ENCODE measurements at regions not wholly inside any gene's neighbourhood (a gene's known extent, or its start where the extent isn't known, plus 50 kb on each side); places are given as distances from the start of the nearest gene placed in this dataset.

DNA sequence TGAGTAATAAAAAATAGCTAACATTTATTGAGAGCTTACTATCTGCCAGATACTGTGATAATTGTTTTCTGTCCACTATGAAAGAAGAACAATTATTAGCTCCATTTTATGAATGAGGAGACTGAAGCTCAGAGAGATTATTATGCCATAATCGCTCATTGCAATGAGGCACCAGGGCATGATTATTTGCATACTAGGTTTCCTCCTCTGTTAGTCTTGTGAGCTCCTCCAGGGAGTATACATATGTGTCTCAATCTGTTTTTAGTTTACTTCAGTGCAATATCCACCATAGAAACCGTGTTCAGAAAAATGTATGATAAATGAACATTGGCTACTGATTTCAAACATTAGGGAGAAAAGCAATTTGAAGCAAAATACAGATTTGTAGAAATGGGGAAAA lies 139.4 kb upstream of the OTUD4 start:
- H3K4me3 ChIP-seq (replicated peaks; ENCODE audit: low read depth, low read length): no peak overlapping the region
- TF ChIP-seq, protein P1, sequence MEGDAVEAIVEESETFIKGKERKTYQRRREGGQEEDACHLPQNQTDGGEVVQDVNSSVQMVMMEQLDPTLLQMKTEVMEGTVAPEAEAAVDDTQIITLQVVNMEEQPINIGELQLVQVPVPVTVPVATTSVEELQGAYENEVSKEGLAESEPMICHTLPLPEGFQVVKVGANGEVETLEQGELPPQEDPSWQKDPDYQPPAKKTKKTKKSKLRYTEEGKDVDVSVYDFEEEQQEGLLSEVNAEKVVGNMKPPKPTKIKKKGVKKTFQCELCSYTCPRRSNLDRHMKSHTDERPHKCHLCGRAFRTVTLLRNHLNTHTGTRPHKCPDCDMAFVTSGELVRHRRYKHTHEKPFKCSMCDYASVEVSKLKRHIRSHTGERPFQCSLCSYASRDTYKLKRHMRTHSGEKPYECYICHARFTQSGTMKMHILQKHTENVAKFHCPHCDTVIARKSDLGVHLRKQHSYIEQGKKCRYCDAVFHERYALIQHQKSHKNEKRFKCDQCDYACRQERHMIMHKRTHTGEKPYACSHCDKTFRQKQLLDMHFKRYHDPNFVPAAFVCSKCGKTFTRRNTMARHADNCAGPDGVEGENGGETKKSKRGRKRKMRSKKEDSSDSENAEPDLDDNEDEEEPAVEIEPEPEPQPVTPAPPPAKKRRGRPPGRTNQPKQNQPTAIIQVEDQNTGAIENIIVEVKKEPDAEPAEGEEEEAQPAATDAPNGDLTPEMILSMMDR (IDR thresholded peaks at IDR 0.05; ENCODE audit: low read length, missing control alignments): no peak
- no peak for DNase-seq (ENCODE audit: low read depth)

DNA sequence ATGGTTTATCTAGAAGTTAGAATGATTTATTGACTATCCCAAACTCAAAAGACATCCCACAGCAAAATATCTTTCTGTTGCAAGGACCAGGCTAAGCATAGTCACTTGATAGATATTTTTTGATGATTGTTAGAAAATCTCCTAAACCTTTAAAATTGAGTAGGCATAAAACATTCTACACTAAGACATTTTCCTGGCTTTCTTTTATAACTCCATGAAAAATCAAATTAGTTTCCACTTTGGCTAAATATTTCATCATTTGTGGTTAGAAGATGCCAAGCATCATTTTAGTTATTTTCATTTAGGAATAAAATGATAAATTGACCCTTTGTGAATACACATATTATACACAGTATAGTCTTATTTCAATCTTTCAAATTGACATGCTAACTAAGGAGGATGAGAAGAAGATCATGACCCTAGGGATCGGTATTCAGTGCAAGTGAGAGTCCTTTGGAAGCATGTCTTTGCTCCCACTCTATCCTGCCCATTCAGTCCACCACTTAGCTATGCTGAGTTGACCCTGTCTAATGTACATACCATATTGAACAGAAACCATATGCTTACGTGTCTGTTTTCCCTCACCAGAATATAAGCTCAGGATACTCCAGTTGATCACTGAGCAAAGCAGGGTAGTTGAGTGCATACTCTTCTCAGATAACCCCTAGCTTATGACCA lies 136.6 kb upstream of the OTUD4 start:
- no peak overlapping the region for H3K4me3 ChIP-seq (replicated peaks; ENCODE audit: low read depth, low read length)
- no peak for DNase-seq (ENCODE audit: low read depth)
- TF ChIP-seq, protein P1 (IDR thresholded peaks at IDR 0.05; ENCODE audit: low read length, missing control alignments): no peak

DNA sequence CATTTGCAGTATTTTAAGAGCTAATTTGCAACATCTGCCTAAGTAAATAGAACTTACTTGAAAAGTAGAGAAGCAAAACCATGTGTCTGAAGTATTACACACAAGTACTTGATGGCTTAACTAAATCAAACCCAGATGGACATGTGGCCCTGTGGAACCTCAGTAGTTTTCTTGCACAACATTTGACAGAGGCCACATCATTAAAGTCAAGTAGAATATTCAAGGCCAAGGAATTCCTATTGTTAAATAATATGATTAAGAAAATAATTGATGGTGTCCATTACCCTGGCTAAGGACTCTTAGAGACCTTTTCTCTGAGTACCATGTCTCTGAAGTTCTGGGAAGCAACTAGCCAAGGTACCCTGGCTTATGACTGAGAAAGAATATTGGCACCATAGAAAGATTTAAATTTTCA lies 135.4 kb upstream of the OTUD4 start:
- no peak for DNase-seq (ENCODE audit: low read depth)
- TF ChIP-seq, protein P1 (IDR thresholded peaks at IDR 0.05; ENCODE audit: low read length, missing control alignments): no peak
- no peak overlapping the region for H3K4me3 ChIP-seq (replicated peaks; ENCODE audit: low read depth, low read length)

DNA sequence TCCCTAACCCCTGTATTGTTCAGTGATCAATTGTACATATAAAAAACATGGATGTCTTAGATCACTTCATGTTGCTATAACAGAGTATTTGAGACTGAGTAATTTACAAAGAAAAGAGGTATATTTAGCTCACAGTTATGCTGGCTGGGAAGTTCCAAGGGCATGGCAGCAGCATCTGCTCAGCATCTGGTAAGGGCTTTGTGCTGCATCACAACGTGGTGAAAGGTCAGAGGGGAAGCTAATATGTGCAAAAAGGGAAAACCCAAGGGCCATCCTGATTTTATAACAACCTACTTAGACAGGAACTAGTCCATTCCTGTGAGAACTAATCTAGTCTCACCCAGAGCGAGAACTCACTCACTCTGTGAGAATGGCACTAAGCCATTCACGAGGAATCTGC lies 128.2 kb upstream of the OTUD4 start:
- no peak for DNase-seq (ENCODE audit: low read depth)
- H3K4me3 ChIP-seq (replicated peaks; ENCODE audit: low read depth, low read length): no peak overlapping the region
- TF ChIP-seq, protein P1 (IDR thresholded peaks at IDR 0.05; ENCODE audit: low read length, missing control alignments): no peak

DNA sequence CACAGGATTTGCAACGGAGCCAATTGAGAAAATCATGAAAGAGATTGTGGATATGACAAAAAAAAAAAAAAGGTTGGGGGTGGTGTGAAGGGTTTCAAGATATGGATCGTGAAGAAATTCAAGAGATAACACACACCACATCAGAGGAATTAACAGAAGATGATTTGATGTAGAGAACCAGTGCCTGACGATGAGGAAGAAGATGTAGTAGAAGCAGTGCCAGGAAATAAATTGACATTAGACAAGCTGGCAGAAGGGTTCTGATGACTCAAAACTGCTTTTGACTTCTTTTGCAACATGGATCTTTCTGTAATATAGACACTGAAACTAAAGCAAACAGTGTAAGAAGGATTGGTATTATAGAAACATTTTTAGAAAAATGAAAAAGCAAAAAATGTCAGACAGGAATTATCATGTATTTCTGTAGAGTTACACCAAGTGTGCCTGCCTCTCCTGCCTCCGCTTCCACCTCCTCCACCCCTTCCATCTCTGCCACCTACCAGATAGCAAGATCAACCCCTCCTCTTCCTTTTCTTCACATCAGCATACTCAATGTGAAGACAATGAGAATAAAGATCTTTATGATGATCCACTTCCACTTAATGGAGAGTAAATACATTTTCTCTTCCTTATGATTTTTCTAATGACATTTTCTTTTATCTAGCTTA lies 127.5 kb upstream of the OTUD4 start:
- H3K4me3 ChIP-seq (replicated peaks; ENCODE audit: low read depth, low read length): no peak overlapping the region
- DNase-seq (ENCODE audit: low read depth): no peak
- TF ChIP-seq, protein P1 (IDR thresholded peaks at IDR 0.05; ENCODE audit: low read length, missing control alignments): no peak

DNA sequence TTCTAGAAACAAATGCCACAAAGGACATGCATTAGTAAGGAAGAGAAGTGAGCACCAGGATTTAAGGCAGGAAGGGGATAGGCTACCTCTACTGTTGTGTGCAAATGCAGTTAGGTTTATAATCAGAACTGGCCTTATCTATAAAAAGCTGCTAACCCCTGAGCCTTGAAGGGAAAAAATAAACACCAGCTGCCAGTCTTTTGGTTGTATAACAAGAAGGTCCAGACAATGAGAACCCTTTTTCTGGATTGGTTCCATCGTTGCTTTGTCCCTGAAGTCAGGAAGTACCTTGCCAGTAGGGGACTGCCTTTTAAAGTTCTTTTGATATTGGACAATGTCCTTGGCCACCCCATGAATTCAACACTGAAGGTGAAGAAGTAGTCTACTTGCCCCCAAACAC lies 126.7 kb upstream of the OTUD4 start:
- no peak overlapping the region for H3K4me3 ChIP-seq (replicated peaks; ENCODE audit: low read depth, low read length)
- DNase-seq (ENCODE audit: low read depth): no peak
- TF ChIP-seq, protein P1 (IDR thresholded peaks at IDR 0.05; ENCODE audit: low read length, missing control alignments): no peak

DNA sequence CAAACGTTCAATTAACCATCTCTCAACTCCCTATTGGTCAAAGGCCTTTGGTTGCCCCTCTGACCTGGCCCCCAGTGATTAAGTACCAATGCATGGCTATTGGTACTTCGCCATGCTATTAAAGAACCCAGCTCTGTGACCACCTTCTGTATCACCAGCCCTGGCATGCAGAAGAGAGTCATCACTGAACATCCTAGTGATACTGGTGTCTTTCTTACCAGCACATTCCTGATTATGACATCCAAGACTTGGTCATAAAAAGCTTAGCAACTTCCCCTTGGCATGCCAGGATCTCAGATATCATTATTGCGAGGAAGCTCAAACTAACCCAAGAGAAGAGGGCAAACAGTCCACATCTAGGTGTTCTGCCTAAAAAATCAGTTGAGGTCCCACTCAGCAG lies 122.3 kb upstream of the OTUD4 start:
- H3K4me3 ChIP-seq (replicated peaks; ENCODE audit: low read depth, low read length): no peak overlapping the region
- DNase-seq (ENCODE audit: low read depth): no peak
- TF ChIP-seq, protein P1 (IDR thresholded peaks at IDR 0.05; ENCODE audit: low read length, missing control alignments): no peak
